Activated gamma-delta T cell treated with anti-CD3 and anti-CD28 coated beads, Interleukin-2, amount 50 U/mL, for 16 hours (primary cell): ENCODE measurements at regions not wholly inside any gene's neighbourhood (a gene's known extent, or its start where the extent isn't known, plus 50 kb on each side); places are given as distances from the start of the nearest gene placed in this dataset.
"Not testable (repeated sequence)": the region's sequence is repeated elsewhere in the genome, so short reads cannot be mapped to it uniquely, and the experiment has no call there.

ENCODE experiments used
- DNase-seq: peaks from one replicate; pipeline ENCODE4 v3.0.0-alpha.2; 2020; ENCODE audit warnings: low read depth

DNA sequence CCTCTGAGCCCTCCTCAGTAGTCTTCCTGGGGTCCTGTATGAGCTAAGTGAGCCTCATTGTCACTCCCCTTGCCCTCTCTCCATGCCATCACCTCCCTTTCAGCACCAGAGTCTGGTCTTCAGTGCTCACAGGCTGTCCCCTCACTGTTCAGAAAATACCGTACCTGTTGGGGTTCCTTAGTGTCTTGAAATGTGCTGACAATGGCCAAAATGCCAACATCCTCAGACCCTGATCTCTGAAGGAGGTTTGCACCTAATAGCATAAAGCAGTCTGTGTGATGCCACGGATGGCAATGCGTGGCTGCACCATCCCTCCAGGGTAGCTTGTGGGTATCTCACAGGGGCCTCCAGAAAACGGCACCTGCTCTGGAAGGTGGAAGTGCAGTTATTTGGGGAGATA lies 301.0 kb upstream of the TLE3 start:
- no peak for DNase-seq

DNA sequence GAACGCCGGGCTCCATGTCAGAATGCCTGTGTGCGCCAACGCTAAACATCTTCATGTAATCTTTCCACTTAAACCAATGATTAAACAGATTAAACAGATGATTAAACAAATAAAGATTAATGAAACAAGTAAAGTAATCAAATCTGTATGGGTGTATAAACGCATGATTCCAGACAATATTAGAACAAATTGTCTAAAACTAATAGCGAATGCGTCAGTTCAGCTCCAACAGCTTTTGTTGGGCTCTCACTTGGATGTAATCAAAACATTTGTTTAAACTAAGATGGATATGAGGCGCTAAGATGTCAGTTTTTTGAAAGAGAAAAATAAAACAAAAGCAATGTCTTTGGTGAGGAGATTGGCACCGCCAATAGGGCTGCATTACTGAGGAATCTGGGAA lies 299.1 kb upstream of the TLE3 start:
- DNase-seq, result no peak

DNA sequence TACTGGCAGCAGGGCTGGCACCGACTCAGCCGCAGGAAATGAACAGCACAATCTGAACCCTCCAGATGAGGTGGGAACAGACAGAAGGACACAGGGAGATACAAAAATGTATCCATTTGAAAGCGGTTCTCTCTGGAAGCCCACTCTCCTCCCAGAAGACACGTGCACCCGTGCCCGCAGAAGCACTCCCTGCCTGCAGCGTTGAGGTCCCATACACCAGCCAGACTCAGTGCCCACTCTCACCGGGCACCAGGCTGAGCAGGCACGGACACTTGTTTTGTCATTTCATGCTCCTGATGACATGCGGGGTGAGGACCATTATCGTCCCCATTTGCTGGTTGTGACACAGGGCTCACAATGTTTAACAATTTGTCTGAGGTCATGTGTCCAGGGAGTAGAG lies 297.4 kb upstream of the TLE3 start:
- no peak for DNase-seq

DNA sequence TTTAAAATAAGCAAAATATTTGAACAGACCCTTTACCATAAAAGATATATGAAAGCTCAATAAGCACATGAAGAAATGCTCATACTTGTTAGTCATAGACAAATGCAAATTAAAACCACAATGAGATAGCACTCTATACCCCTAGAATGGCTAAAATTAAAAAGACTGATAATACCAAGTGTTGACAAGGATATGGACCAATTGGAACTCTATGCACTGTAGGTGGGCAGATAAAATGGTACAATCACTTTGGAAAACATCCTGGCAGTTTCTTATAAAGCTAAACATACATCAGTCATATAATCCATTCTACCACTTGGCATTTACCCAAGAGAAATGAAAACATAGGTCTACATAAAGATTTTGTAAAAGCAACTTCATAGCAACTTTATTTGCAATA lies 293.0 kb upstream of the TLE3 start:
- DNase-seq, result no peak

DNA sequence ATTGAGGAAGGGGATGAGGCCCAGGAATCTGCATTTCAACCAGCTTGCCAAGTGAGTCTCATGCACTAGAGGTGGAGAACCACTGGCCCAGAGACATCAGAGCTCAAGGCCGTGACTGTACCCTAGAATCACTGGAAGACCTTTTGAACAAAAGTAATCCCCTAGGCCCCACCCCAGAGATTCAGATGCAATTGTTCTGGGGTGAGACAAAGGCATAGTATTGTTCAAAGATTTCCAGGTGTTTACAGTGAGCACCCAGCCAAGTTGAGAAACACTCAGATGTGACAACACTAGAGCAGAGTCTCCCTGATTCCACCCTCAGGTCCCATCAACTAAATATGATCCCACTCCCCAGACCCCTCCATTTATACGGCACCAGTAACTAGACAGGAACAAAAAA lies 290.3 kb upstream of the TLE3 start:
- DNase-seq, result no peak

DNA sequence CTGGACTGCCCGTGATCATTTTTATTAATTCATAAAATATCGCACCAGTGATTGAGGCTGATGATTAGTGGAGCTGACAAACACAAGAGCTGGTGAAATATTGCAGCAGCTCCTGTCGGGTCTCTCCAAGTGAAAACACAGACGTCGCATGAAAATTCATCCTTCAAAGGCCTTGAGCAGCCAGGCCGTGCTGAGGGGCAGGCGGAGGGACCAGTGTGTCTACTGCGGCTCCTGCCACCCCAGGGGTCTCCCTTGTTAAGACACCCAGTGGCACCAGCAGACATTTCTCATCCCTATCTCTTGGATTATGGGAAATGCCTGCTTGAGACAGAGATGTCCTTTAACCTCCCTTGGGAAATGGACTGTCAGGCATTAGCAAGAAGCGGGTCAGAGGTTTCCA lies 289.4 kb upstream of the TLE3 start:
- DNase-seq, result no peak

DNA sequence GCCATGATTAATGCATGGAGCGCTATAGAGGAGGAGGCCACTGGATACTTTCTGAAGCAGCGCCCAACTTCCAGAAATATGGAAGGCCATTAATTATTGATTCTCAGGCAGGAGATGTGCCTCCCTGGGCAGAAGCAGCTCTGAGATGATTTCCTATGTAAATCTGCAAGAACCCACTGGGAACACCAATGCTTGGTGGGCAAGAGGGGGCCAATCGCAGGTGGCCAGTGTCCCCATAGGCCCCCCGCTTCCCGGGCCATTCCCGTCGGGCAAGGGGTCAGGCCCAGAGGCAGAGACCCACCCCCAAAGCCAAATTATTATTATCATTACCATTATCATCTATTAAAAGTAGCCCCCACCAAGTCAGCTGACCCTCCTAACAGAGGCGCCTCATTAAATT lies 288.0 kb upstream of the TLE3 start:
- DNase-seq, result no peak

DNA sequence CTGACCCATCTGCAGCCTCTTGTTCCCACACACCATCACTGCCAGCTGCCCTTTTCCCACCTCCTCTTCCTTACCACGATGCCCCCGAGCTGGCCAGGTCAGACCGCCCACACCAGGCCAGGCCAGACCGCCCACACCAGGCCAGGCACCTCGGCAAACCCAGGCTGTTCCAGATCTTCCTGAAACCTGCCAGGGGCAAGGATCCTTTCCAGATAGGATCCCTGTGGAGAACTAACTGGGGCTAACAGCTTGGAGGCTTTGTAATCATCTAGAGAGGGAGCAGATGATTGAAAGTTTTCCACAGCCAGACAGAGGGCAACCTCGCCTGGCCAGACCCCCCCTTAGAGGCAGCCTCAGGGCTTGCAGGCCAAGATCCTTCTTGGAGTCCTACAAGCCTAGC lies 287.3 kb upstream of the TLE3 start:
- DNase-seq, result no peak

DNA sequence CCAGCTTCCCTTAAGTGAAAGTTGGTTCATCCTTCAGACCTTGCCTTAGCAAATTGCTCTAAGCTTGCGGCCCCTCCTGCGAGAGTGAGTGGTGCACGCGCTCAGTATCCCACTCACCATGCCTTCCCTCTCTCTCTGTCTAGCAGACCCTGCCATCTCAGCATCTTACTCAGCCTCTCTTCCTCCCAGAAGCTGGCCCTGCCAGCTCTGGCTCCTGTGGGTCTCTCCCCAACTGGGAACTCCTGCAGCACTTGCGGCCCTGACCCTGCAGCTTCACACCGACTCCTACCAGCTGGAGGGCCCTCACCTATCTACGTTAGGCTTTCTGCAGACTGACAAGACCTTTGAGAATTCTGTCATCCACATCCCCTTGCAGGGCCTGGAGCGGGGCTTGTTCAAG lies 286.1 kb upstream of the TLE3 start:
- DNase-seq, result no peak

DNA sequence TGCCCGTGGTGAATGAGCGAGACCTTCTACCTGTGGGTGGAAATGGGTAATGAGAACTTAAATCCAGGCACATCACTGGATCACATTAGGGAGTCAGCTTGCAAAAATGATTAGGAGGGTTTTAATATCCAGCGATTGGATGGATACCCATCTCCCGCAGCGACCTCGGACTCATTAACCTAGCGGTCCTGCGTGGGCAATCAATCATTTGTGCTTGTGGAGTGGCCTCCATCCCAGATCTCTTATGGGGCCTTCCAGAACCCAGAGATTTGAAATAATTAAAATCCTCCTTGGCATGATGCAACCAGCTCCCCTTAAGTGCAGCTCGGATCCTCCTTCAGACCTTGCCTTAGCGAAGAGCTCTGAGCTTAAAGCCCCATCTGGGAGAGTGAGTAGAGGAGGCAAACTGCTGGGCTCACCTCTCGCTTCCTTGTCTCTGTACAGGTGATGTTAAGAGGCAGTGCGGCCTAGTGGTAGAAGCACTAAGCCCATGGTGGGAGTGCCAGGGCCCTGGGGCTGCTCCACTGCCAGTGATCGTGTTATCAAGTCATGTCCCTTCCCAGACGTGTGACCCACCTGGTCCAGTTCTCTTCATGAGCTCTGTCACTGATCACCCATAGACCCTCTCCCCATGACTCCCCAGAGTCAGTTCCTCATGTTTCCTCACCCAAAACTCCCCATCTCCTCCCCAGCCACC lies 285.2 kb upstream of the TLE3 start:
- no peak for DNase-seq

DNA sequence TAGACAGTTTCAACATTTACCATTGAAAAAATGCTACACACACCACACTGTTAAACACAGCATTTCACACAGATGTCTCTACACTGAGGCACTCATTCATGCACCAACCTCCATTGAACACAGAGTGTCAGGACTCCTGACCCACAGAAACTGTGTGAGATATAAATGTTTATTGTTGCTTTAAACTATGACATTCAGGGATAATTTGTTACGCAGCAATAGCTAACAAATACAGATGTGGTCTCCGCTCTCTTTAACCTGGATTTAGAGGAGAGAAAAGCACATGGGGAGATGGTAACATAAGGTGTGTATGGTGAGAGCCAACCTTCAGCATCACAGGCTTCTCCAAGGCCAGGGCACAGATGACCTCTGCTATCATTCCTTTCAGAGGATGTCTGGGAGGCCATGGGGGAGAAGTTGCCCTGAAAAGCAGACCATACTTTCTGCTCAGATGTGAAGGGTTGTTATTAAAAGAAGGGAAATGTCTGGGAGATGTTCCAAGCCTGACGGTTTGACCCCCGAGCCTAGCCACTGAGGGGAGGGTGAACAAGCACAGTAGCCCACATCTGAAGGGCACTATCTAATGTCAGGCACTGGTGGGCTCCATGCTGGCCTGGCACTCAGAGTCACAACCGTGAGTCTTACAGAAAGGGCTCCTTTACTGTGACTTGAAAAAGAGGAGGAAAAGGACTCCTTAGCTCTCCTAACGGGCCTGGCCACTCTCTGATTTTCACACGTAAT lies 284.5 kb upstream of the TLE3 start:
- no peak for DNase-seq

DNA sequence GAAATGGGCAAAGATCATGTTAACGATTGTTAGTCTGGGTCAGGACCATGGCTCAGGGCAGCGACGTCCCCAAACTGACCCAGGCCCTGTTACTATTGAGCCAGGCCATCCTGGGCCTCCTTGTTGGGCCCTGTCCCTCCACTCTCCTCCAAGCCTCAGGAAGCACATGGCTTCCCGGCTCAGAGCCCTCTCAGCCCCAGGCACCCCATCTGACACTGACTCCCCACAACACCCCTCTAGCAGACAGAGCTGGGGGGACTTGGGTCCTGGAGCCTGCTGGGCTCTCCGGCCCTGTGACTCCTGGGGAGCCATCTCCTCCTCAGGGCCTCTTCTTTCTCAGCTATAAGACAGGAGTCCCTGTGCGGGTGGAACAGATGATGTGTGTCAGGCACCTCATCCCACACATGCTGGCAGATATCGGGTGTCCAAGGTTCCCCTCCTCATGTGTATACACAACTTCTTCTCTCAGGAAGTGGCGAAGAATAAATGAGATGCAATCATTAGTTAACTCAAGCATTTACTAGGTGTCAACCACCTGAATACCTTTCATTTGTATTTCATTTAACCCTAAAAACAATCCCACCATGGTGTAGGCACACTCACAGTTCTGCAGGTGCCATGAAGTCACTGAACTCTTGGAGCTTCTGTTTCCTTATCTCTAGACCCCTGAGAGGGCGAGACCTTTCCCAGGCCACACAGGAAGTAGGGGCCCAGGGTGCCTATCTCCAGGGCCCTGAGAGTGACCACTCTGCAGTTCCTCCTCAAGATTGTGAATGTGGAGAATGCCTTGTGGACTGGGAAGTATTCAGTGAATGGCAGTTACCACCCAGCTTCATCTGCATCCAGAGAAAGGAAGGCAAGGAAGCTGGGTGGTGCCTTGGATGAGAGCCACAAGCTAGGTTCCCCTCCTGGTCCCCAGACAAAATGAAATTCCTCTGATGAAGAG lies 282.5 kb upstream of the TLE3 start:
- DNase-seq, result no peak

DNA sequence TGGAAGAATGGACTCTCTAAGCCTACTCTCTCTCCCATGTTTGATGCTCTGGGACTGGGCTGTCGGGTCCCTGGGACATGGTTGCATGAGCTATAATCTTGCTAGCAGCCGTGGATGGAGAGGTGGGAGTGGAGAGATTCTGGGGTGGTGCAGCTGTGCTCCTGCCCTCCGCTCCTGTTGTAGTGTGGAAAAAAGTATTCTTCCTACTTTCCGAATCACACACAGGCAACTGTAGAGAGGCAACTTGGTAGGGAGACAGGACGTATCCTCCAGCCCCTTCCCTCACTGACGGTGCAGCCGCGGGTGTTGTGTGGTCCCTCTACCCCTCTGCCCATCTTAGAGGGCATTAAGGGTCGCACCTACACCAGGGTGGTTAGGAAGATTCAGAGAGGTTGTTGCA lies 281.4 kb upstream of the TLE3 start:
- no peak for DNase-seq

DNA sequence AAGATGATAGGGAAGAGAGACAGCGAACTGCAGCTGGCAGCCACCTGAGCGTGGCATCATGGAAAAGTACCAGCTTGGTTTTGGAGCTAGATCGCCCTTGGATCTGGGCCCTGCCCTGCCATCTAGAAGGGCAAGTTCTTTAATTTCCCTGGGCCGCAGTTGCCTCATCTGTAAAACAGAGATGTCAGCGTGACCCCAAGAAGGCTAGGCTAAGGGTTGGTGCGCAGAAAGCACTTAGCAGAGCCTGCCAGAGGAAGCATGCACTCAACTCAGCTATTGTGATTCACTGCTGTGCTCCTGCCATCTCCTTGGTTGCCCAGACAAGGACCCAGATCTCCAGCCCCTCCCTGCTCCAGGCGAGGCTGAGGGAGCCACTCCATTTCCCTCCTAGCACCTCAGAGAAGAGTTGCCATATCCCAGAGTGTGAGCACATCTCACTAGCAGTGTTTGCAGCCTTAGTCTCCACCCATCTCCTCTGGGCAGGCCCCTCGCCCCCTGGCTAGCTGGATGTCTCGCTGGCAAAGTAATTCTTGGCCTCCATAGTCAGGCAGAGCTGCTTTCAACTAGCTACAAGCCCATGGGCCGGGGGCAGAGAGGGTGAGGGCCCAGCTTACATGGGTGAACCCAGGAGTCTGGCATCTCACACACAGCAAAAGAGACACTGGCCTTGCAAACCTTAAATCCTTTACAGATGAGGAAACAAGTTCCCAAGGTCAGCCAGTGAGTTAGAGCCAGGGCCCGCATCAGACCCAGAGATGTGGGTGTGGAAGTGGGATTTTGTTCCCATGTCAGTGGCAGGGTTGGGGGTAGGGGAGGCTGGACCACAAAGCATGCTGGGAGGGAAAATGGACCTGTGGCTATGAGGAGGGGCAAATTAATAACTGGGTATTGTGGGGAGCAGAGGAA lies 280.7 kb upstream of the TLE3 start:
- DNase-seq, result no peak

DNA sequence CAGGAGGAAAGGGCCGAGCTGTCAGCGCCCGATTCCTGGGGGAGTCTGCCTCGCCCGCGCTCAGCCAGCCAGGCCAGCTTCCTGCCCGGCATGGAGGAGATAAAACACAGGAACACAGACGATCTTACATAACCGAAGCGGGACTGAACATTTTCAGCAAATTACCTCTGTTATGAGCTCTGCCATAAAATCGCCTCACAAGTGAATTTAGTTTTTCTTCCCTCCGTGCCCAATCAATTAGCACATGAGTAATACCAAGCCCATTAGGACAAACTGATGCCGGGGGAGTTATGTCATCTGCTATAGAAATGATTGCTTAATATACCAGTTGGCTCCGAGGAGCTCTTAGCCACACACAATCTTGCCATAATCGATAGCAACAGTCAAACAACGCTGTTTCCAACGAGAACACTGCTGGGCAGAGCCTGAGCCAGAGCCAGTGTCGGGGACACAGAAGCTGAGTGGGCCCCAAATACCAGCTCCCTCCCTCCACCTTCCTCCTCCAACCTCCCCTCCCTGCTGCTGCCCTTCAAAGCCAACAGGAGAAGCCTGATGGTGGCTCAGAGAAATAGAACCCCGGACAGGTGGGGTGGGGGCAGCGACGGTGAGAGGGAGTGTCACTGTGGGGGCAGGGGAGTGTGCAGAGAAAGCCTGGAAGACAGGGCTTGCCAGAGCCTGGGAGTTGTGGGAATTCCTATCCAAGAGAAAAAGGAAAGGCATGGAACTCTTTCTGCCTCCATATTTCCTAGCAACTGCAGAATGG lies 279.4 kb upstream of the TLE3 start:
- DNase-seq, result no peak

DNA sequence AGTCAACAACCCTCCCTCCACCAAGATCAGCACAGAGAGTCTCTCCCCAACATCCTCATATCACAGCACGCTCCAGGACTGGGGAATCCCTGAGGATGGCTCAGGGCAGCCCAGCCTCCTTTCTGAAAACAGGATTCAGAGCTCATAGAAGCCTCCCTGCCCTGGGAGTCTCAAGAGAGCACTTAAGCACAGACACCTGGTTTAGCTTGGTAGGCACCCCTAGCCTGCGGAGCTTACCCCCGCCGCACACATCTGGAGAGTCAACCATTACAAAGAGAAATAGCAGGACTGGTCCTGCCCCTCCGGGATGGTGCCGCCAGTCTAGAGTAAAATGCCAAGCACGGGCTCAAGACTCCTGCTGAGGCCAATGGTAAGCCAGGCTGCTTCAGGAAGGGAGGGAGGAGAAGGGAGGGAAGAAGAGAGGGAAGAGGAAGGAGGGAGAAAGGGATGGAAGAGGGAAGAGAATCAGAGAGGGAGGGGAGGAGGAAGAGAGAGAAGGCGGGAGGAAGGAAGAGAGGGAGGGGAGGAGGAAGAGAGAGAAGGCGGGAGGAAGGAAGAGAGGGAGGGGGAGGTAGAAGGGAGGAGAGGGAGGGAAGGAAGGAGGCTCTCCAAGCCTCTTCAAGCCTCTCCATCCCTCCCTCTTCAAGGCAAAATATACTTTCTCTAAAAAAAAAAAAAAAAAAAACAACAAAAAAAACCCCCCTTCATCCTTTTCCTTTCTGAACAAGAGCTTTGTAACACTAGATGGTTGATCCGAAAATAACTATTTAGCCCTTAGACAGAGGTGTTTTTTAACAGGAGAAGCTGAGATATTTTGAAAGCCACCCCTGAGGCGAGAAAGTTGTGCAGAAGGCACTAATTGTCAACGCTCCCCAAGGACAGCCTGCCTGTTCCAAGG lies 278.6 kb upstream of the TLE3 start:
- DNase-seq, result no peak

DNA sequence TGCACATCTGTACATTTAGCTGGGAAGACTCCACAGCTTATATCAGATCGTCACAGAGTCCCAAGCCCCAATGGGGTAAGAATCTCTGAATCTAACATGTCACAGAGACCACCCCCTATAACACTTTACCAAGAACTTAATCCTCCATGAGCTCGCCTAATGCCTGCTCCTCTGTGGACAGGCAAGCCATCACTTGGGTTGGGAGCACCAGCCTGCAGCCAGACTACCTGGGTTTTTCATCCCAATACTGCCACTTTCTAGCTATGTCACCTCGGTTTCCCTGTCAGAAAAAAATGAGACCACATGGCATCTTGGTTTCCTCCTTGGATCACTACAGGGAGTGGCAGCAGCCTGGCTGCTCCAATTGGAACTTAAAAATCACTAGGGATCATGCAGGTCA lies 277.9 kb upstream of the TLE3 start:
- DNase-seq, result no peak

DNA sequence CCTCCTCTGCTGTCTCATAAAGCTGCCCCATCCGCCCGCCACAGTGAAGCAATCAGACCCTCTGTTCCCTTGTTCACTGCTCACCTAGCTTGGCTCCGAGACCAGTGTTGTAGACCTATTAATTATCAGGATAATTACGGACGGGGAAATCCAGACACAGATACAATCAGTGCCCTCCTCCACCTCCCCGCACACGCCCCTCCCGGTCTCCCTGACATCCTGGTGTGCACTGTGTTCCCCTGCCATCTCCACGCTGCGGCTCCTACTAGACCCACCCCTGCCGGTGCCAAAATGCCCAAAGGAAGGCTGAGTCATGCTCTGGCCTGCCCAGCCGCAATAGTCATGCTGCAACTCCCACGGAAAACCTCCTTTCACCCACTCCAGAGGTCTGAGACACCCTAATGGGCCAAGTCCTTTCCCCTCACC lies 277.3 kb upstream of the TLE3 start:
- no peak for DNase-seq

DNA sequence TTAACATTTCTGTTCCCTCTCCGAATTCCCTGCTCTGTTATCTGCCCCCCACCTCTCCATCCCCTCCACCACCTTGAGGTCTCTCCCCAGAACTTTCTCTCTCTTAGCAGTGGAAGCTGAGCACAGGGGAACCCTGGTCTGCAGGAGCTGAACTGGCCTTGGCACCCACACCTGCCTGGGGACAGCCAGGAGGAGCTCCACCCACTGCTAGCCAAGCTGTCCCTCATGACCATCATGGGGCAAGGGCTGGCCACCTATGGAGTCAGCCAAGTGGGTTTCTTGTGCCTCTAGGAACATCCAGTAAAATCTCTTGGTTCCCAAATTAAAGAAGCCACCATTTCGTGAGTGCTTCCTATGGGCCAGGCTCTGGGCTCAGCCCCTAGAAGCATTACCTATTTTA lies 276.4 kb upstream of the TLE3 start:
- no peak for DNase-seq

DNA sequence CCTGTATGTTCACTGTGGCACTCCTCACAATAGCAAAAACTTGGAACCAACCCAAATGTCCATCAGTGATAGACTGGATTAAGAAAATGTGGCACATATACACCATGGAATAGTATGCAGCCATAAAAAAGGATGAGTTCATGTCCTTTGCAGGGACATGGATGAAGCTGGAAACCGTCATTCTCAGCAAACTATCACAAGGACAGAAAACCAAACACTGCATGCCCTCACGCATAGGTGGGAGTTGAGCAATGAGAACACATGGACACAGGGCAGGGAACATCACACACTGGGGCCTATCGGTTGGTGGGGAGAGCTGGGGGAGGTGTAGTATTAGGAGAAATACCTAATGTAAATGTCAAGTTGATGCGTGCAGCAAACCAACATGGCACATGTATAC lies 275.7 kb upstream of the TLE3 start:
- DNase-seq, result not testable (repeated sequence)
